Stimulated activated CD8-positive, alpha-beta memory T cell treated with anti-CD3 and anti-CD28 coated beads, Interleukin-4, amount 100 ng/mL, for 24 hours (primary cell): ENCODE measurements at regions not wholly inside any gene's neighbourhood (a gene's known extent, or its start where the extent isn't known, plus 50 kb on each side); places are given as distances from the start of the nearest gene placed in this dataset.

Source experiments
- DNase-seq: peaks from one replicate; pipeline ENCODE4 v3.0.0-alpha.2; 2020; ENCODE audit warnings: low read depth

- DNase-seq = no peak
Observed at GRCh38 chr3:81967393-81967792, 205.9 kb upstream of the GBE1 start.

- DNase-seq = no peak
Observed at GRCh38 chr3:81965696-81966095, 204.3 kb upstream of the GBE1 start.

DNA sequence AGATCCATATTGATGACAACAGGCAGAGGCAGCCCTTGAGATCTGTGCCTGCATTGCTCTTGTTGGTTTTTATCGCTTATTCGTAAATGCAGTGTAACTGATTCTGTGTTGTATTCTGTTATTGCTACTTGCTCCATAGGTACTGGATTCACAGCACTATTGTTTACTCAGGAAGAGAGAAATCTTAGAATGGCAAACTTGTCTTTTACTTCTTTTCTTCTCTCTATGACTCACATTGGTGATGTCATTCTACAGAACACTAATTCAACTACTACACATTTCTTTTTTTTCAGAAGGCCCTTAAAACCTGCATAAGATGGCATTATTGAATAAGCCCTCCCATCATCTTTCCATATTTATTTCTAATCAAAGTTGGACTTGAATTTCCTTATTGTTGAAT lies 201.0 kb upstream of the GBE1 start:
- no peak for DNase-seq

DNA sequence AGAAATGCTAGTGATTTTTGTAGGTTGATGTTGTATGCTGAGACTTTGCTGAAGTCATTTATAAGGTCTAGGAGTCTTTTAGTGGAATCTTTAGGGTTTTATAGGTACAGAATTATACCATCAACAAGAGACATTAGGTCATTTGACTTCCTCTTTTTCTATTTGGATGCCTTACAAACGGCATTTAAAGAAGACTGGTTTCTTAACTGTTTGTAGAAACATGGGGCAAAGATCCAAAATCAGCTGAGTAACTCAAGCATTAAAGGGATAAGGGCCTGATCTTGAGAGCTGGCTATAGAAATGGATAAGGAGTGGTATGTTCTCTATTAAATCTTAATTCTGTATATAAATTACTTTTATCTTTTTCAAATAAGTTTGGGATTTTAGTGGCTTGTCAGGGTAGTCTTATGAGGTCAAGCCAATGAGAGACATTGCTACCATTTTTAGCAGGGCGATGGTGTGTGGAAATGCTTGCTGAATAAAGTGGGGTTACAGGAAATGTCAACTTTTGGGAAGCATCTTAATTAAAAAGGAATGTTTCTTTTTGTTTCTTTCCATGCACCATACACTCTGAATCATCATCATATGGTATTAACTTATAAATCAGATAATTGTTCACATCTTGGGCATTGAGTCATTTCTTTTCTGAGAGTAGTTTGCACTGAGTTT lies 197.7 kb upstream of the GBE1 start:
- no peak for DNase-seq

DNA sequence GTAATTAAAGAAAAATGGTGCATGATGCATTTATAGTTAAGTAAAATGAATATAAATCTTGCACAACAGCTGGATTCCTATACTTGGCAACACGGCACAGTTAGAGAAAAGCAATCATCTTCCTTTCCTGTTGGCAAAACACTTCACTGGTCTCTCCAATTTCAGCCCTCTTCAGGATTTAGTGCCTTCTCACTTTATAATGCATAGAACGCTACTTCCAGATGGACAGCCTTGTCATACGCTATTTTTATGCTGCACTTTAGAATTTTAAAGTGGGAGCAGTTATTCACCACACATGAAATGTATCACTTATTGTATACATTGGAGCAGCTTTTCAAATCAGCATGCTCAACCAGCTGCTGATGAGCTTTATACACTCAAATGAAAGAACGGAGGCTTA lies 194.4 kb upstream of the GBE1 start:
- no peak for DNase-seq

DNA sequence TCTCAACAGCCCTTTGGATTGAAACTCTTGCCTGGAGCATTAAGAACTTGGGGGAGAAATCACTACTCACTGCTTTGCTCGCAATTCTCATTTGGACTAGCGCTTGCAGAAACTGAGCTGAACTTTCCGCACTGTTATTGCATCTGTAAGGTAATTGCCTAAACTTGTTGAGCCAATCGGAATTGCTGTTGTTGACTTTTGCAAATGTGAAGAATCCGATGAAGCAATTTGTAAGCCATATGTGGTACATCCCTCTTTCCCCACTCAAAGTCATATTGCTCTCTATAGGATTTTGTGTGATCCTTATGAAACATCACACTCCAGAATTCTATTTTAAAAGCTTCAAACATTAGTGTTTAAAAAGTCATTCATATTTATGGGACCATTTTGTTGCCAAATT lies 191.7 kb upstream of the GBE1 start:
- no peak for DNase-seq

DNA sequence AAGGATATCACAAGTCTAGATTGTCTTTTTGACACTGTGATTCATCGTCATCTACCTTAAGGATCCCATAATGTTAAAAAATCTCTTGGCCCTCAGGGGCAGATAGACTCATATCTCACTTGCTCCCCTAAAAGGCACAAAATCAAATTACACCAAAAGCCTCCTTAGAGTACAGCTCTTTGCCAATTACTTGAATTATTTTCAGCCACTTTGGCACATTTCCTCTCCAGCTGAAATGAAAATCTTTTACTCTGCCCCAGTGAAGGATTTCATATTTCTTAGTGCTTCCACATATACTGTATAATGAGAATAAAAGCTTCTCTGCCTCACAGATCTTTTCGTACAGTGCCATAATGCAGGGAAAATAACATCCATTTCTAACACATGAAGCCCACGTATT lies 190.7 kb upstream of the GBE1 start:
- DNase-seq = no peak

GRCh38 chr3:81951636-81952035 lies 190.2 kb upstream of the GBE1 start:
- no peak for DNase-seq

- DNase-seq = no peak
Observed at GRCh38 chr3:81951106-81951505, 189.7 kb upstream of the GBE1 start.

GRCh38 chr3:81947359-81947758 lies 185.9 kb upstream of the GBE1 start:
- DNase-seq = no peak

DNA sequence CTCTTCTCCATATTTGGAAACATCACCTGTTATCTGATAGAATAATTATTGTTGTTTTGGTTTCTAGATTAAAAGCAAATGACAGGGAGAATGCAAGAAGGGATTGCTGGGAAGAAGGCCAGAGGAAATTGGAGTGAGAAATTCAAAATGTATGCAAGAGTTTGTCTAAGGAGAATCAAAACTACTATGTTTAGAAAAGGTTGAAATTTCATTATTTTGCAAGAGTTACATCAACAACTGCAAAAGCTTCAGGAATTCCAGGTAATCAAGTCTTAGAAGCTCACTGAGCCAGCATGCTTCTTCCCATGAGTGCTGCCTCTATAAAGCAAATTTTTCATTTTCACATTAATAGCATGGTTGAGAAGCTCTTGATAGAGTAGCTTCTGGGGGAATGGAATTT lies 177.2 kb upstream of the GBE1 start:
- no peak for DNase-seq

DNA sequence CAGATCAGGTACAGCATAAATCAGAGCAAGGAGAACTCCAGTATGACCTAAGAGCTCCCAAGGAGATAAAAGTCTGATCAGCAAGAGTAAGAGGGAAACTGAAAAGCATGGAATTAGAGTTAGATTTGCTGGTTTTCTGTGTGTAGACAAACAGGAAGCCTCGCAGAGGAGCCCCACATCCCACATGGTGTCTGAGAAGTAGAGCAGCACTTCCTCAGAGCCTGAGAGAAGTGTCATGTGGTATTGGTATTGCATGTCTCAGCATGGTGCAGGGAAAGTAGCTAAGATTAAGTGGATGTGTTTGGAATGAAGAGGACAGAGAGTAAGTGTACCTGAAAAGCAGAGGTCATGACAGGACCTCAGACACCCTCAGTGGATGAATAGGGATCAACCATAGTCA lies 175.4 kb upstream of the GBE1 start:
- DNase-seq = no peak

DNA sequence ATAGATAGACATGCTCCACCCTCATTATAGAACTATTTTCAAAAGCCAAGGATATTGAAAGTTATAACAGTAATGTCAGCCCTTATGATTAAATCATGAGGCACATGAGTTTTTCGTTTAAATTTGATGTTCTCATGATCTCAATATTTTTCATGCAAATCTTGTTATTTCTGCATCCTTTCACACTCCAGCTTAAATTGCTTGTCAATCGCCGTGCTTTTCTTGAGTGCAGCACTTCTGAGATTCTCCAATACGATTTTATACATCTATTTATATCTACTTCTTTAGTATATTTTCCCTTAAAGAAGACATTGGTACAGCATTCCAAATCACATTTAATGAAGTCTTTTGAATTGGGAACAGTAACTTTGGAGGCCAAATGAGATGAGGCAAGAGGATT lies 171.2 kb upstream of the GBE1 start:
- DNase-seq = no peak

DNA sequence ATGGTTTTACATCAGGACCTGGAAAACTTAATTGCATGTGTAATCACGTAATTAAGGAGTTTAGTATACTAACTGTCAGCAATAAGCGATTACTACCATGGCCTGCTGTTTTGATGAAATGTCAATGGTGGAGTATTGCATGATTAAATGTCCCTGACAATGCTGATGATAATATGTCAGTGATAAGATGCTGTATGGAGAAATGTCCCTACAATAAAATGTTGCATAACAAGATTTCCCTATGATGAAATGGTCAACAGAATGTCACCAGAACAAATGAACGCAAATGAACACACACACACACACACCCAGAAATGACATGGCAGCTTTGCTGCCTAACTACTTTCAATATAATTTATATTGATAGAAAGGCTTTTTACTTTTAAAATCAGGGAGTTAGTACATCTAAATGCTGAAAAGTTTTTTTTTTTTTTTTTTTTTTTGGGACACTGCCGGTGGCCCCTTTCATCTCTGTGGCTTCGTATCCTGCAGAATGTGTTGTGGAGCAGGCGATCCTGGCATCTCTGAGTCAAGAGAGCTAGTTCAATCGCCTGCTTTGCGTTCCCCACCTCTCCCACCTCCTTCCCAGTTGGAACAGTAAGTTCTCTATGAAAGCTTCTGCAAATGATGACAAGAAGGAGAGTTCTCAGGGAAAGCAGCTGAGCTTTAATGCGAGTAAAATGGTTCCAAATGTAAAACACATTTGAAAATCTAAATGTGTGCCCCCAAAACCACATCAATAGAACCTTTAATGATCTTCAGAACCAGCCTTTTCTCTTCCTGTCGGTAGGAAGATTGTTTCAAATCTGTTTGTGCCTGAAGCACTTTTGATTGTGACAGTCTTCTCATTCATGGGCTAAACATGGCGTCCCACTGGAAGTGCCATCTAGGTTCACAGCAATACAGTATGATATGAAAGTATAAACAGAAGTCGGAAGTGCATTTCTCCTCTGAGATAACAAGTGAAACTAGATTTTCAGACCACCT lies 170.1 kb upstream of the GBE1 start:
- DNase-seq = no peak

GRCh38 chr3:81929697-81930096 lies 168.3 kb upstream of the GBE1 start:
- no peak for DNase-seq

- no peak for DNase-seq
Observed at GRCh38 chr3:81927811-81928210, 166.4 kb upstream of the GBE1 start.

DNA sequence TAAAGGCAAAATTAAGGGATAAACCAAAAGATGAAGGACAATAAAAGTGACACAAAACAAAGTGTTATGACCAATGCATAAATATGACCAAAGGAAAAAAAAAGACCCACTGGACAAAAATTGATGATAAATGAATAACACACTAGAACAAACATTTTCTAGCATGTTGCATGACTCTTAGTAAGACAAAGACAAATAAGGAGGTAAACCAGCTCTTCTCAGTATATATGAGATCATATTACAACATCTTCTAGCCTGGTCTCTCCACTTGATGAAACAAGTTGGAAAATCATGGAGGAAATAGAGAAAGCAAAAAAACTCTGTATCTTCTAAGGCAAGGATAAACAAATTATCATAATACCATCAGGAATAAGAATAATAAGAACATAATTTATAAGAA lies 163.9 kb upstream of the GBE1 start:
- no peak for DNase-seq

GRCh38 chr3:81923038-81923437 lies 161.6 kb upstream of the GBE1 start:
- no peak for DNase-seq

DNA sequence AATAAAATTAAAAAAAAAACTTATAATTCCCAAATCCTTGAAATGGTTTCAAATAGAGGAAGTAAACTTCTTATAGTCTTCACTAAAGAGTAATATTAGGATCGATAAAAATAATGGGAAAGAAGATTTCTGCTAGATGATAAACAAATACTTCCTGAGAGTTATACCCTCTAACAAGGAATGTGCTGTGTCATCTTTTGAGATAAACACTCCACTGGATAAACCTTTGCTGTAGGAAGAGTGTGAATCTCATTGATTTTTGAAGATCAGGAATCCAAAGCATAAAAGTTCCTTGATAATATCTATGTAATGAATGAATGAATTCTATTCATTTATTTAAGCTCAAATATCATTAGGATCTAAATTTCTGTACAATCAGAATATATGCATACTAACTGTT lies 161.0 kb upstream of the GBE1 start:
- no peak for DNase-seq

GRCh38 chr3:81920816-81921215 lies 159.4 kb upstream of the GBE1 start:
- DNase-seq = no peak

DNA sequence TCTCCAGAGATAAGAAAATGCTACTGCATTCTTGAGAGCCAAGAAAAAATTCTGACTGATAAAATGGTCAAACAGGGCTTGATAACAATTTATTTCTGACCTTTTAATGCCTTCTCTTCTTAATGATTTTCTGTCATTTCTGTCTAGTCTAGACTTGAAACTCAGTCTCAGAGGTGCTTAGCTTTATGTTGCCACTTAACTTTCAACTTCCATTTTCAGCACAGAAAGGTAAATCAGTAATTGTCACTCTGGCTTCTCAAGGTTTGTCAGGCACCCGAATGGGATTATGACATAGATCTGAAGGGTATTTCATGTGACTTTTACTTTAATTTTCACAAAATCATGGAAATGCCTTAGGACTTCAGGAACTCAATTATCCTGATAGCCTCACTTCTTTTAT lies 155.4 kb upstream of the GBE1 start:
- DNase-seq = no peak

DNA sequence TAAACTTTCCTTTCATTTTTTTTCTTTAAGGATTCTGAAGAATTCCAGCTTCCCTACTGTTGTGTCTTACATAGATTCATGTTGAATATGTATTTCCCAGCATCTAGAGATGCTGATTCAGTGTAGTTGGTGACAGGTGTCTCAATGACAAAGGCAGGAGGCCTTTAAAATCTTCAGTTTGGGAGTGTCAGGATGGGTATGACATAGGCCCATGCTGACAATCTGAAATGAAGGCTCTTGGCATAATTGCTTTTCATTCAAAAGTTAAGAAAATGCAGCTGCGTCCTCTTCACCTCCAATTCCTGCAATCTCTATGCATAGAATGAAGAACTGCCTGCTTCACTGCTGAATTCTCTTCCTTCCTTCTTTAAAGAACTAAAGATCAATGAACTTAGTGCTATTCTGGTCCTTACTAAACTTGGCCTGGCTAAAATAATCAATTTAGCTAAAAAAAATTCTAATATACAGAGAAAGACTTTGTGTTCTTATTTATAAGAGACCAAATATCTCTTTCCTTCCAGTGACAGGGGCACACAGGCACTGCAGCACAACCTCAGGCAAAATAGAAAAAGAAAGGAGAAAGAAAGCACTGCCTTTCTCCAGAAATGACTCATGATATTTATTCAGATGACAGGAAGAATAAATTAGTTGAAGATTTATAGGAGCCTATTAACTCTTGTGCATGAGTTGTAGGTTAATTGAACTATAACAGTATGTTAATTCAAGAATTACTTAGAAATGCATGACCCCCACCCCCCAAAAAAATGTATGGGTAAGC lies 152.6 kb upstream of the GBE1 start:
- DNase-seq = no peak

DNA sequence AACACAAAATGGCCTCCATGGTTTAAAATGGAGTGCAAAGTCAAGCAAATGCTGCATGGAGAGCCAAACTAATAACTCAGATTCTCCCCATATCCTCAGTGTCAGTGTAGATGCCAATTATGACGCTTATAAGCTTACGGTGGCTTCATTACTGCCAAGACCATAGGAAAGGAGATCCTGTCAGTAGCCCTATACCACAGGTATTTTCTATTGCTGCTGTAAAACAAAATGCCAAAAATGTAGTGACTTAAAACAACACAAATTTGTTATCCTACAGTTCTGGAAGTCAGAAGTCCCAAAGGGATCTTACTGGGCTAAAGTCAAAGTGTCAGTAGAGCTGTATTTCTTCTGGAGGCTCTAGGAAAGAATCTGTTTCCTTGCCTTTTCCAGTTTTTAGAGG lies 149.8 kb upstream of the GBE1 start:
- no peak for DNase-seq
